HG03103 (cell line): ENCODE measurements at regions not wholly inside any gene's neighbourhood (a gene's known extent, or its start where the extent isn't known, plus 50 kb on each side); places are given as distances from the start of the nearest gene placed in this dataset.
"Not testable (repeated sequence)": the region's sequence is repeated elsewhere in the genome, so short reads cannot be mapped to it uniquely, and the experiment has no call there.

Experiments
- ATAC-seq: cut with Tn5 transposase; IDR thresholded peaks from one replicate; pipeline ENCODE4 v1.9.1; 2021; ENCODE audit warnings: low read depth; ENCODE audit not compliant: unreplicated experiment

DNA sequence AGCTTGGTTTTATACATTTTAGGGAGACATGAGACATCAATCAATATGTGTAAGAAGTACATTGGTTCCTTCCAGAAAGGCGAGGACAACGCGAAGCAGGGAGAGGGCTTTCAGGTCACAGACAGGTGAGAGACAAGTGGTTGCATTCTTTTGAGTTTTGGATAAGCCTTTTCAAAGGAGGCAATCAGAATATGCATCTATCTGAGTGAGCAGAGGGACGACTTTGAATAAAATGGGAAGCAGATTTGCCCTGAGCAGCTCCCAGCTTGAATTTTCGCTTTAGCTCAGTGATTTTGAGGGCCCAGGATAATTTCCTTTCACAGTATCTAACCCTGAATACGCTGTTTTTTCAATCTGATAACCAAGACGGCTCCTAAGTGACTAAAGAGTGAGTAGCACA is 82.5 kb upstream of the MYO3A start:
- ATAC-seq = no peak

- no peak for ATAC-seq
Observed at GRCh38 chr10:25852364-25852941, 81.6 kb upstream of the MYO3A start.

DNA sequence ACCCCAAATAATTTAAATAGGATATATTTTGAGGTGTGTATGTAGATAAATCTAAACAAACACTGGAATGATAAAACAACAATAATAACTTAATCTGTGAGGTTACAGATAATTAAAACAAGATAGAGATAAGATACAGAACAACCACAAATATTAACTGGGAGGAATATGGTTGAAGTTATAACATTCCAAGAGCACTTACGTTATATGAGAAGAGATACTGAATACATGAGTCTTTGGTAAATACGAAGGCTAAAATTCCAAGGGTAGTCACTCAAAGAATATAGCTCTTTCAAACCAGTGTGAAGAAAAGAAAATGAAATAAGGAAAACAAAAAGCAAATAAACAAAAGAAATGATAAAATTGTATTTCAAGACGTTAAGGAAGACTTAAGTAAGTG is 76.0 kb upstream of the MYO3A start:
- no peak for ATAC-seq

DNA sequence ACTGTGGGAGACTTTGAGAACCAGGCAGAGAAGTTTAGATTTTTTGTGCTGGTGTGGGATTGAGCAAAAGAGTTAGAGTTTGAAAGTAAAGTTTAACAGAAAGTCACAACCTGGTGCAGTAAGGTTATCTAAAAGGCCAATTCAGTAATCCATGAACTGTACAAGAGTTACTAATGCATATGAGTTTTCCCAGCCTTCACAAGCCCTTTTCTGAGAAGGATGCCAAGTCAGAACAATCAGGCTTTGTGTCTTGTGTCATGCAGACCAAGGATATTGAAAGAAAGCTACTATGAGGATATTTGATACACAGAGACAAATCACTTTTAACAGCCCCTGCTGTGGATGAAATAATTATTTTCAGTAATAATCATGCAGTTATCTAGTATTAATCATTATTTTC is 68.8 kb upstream of the MYO3A start:
- ATAC-seq = no peak

DNA sequence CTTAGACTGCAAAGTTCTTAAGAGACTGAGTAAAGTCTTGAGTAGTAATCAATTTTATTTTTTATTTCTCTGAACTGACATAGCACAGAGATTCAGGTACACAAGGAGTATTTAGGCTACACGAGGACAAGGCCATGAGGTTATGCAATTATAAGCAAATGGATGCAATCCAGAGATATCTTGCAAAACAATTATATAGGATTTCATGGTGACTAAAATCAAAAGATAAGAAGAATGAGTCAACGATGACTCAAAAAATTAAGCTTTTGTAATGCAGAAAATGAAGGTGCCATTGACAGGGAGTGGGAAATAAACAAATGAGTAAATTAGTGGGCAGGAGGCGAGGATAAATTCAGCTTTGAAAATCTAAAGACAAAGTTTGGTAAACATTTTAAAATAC is 66.7 kb upstream of the MYO3A start:
- no peak for ATAC-seq

GRCh38 chr10:25869067-25869591 is 64.9 kb upstream of the MYO3A start:
- ATAC-seq = no peak

- no peak for ATAC-seq
Observed at GRCh38 chr10:25869609-25870008, 64.4 kb upstream of the MYO3A start.

DNA sequence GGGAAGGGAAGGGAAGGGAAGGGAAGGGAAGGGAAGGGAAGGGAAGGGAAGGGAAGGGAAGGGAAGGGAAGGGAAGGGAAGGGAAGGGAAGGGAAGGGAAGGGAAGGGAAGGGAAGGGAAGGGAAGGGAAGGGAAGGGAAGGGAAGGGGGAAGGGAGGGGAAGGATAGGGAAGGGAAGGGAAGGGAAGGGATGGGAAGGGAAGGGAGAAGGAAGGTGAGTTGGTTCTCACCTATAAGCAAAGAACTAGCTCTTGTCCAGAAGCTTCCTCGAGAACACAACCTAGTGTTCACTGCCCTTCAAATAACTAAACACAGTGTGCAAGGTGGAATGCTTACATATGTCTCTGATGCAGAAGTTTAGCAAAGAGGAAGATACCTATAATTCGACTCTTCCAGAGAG is 59.6 kb upstream of the MYO3A start:
- ATAC-seq = not testable (repeated sequence)

DNA sequence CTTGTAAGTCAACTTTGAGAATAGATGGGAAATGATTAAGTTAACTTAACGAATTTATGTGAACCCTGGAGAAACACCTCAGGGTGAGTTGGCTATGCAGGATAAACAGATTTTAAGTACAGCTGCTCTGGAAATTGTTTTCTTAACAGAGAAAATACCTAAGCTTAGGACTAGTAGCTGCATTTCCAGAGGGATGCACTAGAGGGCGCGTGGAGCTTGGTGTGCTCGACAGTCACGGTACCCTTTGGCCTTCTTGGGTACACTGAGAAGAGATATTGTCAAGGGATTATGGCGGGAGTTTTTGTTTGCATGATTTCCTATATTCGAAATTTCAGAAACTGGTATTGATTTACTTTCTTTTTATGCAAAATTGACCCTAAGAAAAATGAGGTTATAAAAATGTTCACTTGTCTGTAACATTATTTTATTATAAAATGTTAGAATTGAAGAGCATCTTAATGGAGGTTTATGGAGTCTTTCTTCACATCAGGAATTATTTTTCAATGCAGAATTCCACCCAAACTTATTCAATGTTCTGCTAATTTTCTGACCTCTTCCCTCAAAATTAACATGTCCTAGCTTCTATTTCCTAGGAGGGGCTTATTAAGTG is 58.4 kb upstream of the MYO3A start:
- peak; percentile 93 for ATAC-seq

DNA sequence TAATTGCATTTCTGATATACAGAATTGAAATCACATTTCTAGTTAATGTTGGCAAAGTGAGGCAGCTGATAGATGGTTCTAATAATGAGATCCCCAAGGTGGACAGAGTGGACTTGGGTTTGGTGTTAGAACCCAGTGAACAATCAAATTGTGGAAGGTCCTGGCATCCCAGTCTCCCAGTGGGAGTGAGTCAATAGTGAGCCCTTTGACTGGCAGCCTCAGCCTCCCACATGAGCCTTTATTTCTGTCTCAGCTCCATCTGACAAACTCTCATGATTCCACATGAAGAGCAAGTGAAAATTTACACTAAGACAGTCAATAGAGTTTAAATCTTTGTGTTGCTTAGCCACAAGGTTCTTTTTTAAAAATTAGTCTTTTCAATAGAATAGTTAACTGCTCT is 56.7 kb upstream of the MYO3A start:
- no peak for ATAC-seq
